ENCODE measurements at regions not wholly inside any gene's neighbourhood (a gene's known extent, or its start where the extent isn't known, plus 50 kb on each side); places are given as distances from the start of the nearest gene placed in this dataset.
A peak's percentile ranks its signal among the peaks of the same experiment; 100 is the strongest.
"Not testable (repeated sequence)": the region's sequence is repeated elsewhere in the genome, so short reads cannot be mapped to it uniquely, and the experiment has no call there.

- DNase-seq (ENCODE audit: low read depth) = no peak
These were observed 451.7 kb upstream of the DDI1 start for GRCh38 chr11:103584720-103585119.

- no peak for DNase-seq (ENCODE audit: low read depth)
These were observed 451.0 kb upstream of the DDI1 start for GRCh38 chr11:103585401-103585800.

- DNase-seq (ENCODE audit: low read depth) = no peak
These were observed 450.5 kb upstream of the DDI1 start for GRCh38 chr11:103585911-103586310.

GRCh38 chr11:103586756-103587155 lies 449.7 kb upstream of the DDI1 start:
- no peak for DNase-seq (ENCODE audit: low read depth)

- no peak for DNase-seq (ENCODE audit: low read depth)
These were observed 448.3 kb upstream of the DDI1 start for GRCh38 chr11:103587901-103588788.

- no peak for DNase-seq (ENCODE audit: low read depth)
These were observed 444.9 kb upstream of the DDI1 start for GRCh38 chr11:103591554-103591953.

- DNase-seq (ENCODE audit: low read depth) = no peak
These were observed 442.2 kb upstream of the DDI1 start for GRCh38 chr11:103594283-103594682.

GRCh38 chr11:103596315-103596714 lies 440.1 kb upstream of the DDI1 start:
- DNase-seq (ENCODE audit: low read depth) = no peak

- DNase-seq (ENCODE audit: low read depth) = peak; percentile 1
These were observed 435.1 kb upstream of the DDI1 start for GRCh38 chr11:103601225-103601846.

- DNase-seq (ENCODE audit: low read depth) = no peak
These were observed 433.6 kb upstream of the DDI1 start for GRCh38 chr11:103602840-103603239.

GRCh38 chr11:103604310-103604709 lies 432.1 kb upstream of the DDI1 start:
- DNase-seq (ENCODE audit: low read depth) = no peak

GRCh38 chr11:103608566-103608965 lies 427.9 kb upstream of the DDI1 start:
- DNase-seq (ENCODE audit: low read depth) = no peak

GRCh38 chr11:103609117-103610066 lies 427.0 kb upstream of the DDI1 start:
- DNase-seq (ENCODE audit: low read depth) = no peak

- DNase-seq (ENCODE audit: low read depth) = no peak
These were observed 426.0 kb upstream of the DDI1 start for GRCh38 chr11:103610435-103610834.

GRCh38 chr11:103611526-103612260 lies 424.7 kb upstream of the DDI1 start:
- DNase-seq (ENCODE audit: low read depth) = not testable (repeated sequence)

- not testable (repeated sequence) for DNase-seq (ENCODE audit: low read depth)
These were observed 424.0 kb upstream of the DDI1 start for GRCh38 chr11:103612451-103612850.

GRCh38 chr11:103616586-103616985 lies 419.9 kb upstream of the DDI1 start:
- DNase-seq (ENCODE audit: low read depth) = not testable (repeated sequence)

GRCh38 chr11:103618528-103618927 lies 417.9 kb upstream of the DDI1 start:
- no peak for DNase-seq (ENCODE audit: low read depth)

GRCh38 chr11:103619480-103619879 lies 417.0 kb upstream of the DDI1 start:
- DNase-seq (ENCODE audit: low read depth) = no peak

- DNase-seq (ENCODE audit: low read depth) = no peak
These were observed 416.5 kb upstream of the DDI1 start for GRCh38 chr11:103619938-103620337.

GRCh38 chr11:103622296-103622695 lies 414.1 kb upstream of the DDI1 start:
- no peak for DNase-seq (ENCODE audit: low read depth)

- no peak for DNase-seq (ENCODE audit: low read depth)
These were observed 412.5 kb upstream of the DDI1 start for GRCh38 chr11:103623933-103624332.

All from T follicular helper cell (primary cell).